HL-60 (cell line): ENCODE measurements at regions not wholly inside any gene's neighbourhood (a gene's known extent, or its start where the extent isn't known, plus 50 kb on each side); places are given as distances from the start of the nearest gene placed in this dataset.

Experiments
- DNase-seq, 2 experiments: peaks; one replicate each; pipeline ENCODE4 v3.0.0-alpha.2; 2010 to 2020; ENCODE audit warnings: low read depth in 1 of 2, low spot score in 1 of 2
- H3K27ac ChIP-seq: fragments of 250-450 bp; sonication (Bioruptor Pico); replicated peaks from 2 replicates; pipeline ENCODE4 v1.5.1; 2020; ENCODE audit warnings: mild to moderate bottlenecking, moderate library complexity
- H3K27me3 ChIP-seq: fragments of 250-450 bp; sonication (Bioruptor Pico); 2 replicates; pipeline ENCODE4 v1.5.1; 2021; ENCODE audit warnings: mild to moderate bottlenecking, moderate library complexity; ENCODE audit not compliant: insufficient read depth, poor library complexity, severe bottlenecking
- H3K4me3 ChIP-seq: replicated peaks from 2 replicates; pipeline ENCODE4 v1.5.1; 2011; ENCODE audit warnings: mild to moderate bottlenecking, control low read depth, low read length; ENCODE audit not compliant: insufficient read depth
- CTCF ChIP-seq: IDR thresholded peaks from one replicate; pipeline ENCODE4 v1.5.1; 2011; ENCODE audit warnings: low read length, control low read depth, inconsistent platforms; ENCODE audit not compliant: insufficient read depth
- GABPA ChIP-seq: IDR thresholded peaks from 2 replicates; pipeline ENCODE4 v1.6.1; 2012; ENCODE audit warnings: low read depth
- POLR2AphosphoS5 ChIP-seq: IDR thresholded peaks from 2 replicates; pipeline ENCODE4 v1.6.1; 2012; ENCODE audit warnings: low read depth
- REST ChIP-seq: IDR thresholded peaks from 2 replicates; pipeline ENCODE4 v1.6.1; 2012; ENCODE audit warnings: low read depth; ENCODE audit not compliant: insufficient replicate concordance
- SPI1 ChIP-seq: IDR thresholded peaks from 2 replicates; pipeline ENCODE4 v1.6.1; 2012; ENCODE audit warnings: low read depth, mild to moderate bottlenecking, borderline replicate concordance

DNA sequence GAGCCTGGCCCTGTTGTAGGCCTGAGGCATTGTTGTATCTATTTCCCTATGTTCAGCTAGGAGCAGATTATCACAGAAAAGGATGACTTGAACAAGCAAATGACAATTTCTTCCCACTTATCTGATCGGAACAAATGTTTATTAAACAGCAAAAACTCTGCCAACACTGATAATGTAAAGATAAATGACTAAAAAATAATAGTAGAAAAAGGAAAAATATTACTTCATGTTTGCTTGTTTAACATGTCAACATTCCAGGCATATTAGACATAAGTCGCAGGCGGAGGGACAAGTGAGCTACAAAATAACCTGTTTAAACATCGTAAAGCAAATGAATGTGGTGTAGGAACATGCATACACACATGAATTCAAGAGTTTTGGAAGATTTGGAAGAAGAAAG, 257.9 kb downstream of the TMX3 start:
- Histone ChIP-seq H3K27me3 (no peaks in the 10 kb centered on the region), H3K27ac (no peak overlapping the region), H3K4me3 (no peak overlapping the region)
- DNase-seq, result no peak
- TF ChIP-seq REST, result no peak
- TF ChIP-seq POLR2AphosphoS5, result no peak
- no peak for TF ChIP-seq GABPA
- TF ChIP-seq CTCF, result no peak
- TF ChIP-seq SPI1, result no peak

DNA sequence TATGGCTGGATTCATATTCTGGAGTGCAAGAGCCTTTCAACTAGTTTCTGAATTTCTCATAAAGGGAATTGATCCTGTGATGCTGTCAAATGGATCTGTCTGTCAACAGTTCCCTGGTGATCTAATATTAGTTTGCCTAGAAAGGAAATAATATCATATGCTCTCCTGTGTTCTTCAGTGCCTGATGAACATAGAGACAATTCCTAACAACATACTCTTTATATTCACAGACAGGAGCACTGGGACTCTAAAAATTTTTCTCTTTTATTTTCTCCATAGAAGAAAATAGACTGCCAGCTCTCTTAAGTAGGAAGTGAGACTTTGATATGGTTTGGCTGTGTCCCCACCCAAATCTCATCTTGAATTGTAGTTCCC, 259.7 kb downstream of the TMX3 start:
- DNase-seq, result no peak
- TF ChIP-seq REST (no peak), CTCF (no peak), POLR2AphosphoS5 (no peak), SPI1 (no peak), GABPA (no peak)
- no peaks in the 10 kb centered on the region for H3K27me3 ChIP-seq
- H3K27ac ChIP-seq, result no peak overlapping the region
- H3K4me3 ChIP-seq, result no peak overlapping the region

GRCh38 chr18:68454511-68455228, 260.2 kb downstream of the TMX3 start:
- DNase-seq, result no peak

More at GRCh38 chr18:68454511-68455228, 260.2 kb downstream of the TMX3 start:
- TF ChIP-seq GABPA (no peak), REST (no peak), CTCF (no peak), SPI1 (no peak), POLR2AphosphoS5 (no peak)
- Histone ChIP-seq H3K27me3 (no peaks in the 10 kb centered on the region), H3K27ac (no peak overlapping the region), H3K4me3 (no peak overlapping the region)
